Nephron (organoid): ENCODE measurements at regions not wholly inside any gene's neighbourhood (a gene's known extent, or its start where the extent isn't known, plus 50 kb on each side); places are given as distances from the start of the nearest gene placed in this dataset.
A peak's percentile ranks its signal among the peaks of the same experiment; 100 is the strongest.

Experiments
- H3K27ac Mint-ChIP-seq, 3 experiments: 2 replicates each; pipeline ENCODE4 v1.8.0; 2020; ENCODE audit warnings: mixed read lengths in 3 of 3, mild to moderate bottlenecking in 2 of 3, moderate library complexity in 1 of 3
- H3K27me3 Mint-ChIP-seq: 2 replicates; pipeline ENCODE4 v1.8.0; 2021; ENCODE audit warnings: low read depth, mild to moderate bottlenecking, moderate library complexity, mixed read lengths
- H3K36me3 Mint-ChIP-seq: 2 replicates; pipeline ENCODE4 v1.8.0; 2020; ENCODE audit warnings: low read depth, mixed read lengths
- H3K4me1 Mint-ChIP-seq: 2 replicates; pipeline ENCODE4 v1.8.0; 2020; ENCODE audit warnings: mixed read lengths
- H3K4me3 Mint-ChIP-seq, 3 experiments: 2 replicates each; pipeline ENCODE4 v1.8.0; 2020; ENCODE audit warnings: mild to moderate bottlenecking in 3 of 3, mixed read lengths in 3 of 3, moderate library complexity in 2 of 3
- H3K9me3 Mint-ChIP-seq: 2 replicates; pipeline ENCODE4 v1.8.0; 2020; ENCODE audit warnings: mixed read lengths
- TF ChIP-seq, protein P1 (sequence below), 3 experiments: fragments of 200-600 bp; sonication (generic); IDR thresholded peaks; one replicate each; pipeline ENCODE4 v1.5.0; 2021; ENCODE audit warnings: antibody characterized with exemption in 3 of 3; ENCODE audit not compliant: unreplicated experiment in 3 of 3

DNA sequence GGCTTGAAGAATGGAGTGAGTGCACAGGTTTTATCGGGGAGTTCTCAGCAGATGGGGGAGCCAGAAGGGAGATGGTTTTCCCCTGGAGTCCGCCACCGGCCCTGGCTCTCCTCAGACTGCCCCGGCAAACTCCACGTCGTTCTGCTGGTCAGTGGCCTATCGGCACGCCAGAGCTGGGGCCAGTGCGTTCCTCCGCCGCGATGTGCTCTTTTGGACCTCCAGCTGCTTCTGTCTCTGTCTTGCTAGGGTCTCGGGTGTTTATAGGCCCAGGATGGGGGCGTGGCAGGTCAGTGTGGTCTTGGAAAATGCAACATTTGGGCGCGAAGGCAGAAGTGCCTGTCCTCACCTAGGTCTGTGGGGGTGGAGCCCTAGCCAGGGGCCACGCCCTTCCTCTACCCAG, 53.0 kb upstream of the ADTRP start:
- Mint-ChIP-seq H3K4me3 (no peak overlapping the region), H3K27ac (no peak overlapping the region), H3K4me1 (peaks cover 67% of the 10 kb centered on the region), H3K36me3 (no peaks in the 10 kb centered on the region), H3K9me3 (no peaks in the 10 kb centered on the region), H3K27me3 (no peaks in the 10 kb centered on the region)
- TF ChIP-seq, protein P1, sequence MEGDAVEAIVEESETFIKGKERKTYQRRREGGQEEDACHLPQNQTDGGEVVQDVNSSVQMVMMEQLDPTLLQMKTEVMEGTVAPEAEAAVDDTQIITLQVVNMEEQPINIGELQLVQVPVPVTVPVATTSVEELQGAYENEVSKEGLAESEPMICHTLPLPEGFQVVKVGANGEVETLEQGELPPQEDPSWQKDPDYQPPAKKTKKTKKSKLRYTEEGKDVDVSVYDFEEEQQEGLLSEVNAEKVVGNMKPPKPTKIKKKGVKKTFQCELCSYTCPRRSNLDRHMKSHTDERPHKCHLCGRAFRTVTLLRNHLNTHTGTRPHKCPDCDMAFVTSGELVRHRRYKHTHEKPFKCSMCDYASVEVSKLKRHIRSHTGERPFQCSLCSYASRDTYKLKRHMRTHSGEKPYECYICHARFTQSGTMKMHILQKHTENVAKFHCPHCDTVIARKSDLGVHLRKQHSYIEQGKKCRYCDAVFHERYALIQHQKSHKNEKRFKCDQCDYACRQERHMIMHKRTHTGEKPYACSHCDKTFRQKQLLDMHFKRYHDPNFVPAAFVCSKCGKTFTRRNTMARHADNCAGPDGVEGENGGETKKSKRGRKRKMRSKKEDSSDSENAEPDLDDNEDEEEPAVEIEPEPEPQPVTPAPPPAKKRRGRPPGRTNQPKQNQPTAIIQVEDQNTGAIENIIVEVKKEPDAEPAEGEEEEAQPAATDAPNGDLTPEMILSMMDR (IDR thresholded peaks at IDR 0.05; ENCODE audit: unreplicated experiment in 3 of 3): no peak

DNA sequence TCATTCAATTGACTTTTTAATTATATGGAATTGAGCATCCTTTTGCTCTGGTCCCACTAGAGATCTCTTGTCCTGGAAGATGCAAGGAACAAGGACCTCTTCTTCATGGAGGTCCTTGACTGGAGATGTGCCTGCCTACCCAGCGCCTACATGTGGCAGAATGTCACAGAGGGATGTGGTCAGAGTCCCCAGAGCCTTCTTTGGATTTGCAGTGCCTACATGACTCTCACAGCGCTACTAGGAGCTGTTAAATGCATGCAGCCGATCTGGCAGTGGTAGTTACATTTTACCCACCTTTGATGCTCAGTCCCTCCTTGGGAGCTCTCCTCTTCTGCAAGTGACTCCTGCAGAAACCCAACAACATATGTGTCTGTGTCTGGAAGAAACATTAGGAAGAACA, 51.9 kb upstream of the ADTRP start:
- H3K4me3 Mint-ChIP-seq: no peak overlapping the region
- peak overlapping the region in 2 of 3 experiments; percentile 23 to 37 for H3K27ac Mint-ChIP-seq
- TF ChIP-seq, protein P1 (IDR thresholded peaks at IDR 0.05; ENCODE audit: unreplicated experiment in 3 of 3): no peak
- peaks cover 67% of the 10 kb centered on the region for H3K4me1 Mint-ChIP-seq
- no peaks in the 10 kb centered on the region for H3K9me3 Mint-ChIP-seq
- H3K36me3 Mint-ChIP-seq: no peaks in the 10 kb centered on the region
- H3K27me3 Mint-ChIP-seq: no peaks in the 10 kb centered on the region

DNA sequence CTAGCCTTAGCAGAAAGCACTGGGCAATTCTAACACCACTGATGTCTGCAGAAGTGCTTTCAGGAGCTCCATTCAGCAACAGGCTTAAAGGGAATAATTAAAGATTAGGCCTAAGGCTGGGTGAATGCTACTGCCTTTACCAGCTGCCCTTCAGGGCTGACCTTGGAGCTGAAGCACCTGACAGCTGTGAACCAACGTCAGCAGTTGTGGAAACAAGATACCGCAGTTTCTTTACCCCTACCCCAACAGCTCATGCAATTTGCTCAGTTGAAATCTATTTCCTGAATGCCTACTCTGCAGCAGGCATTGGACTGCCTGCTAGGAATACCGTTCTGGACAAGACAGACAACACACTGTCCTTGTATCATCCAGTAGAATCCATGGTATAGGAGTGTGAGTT, 51.5 kb upstream of the ADTRP start:
- TF ChIP-seq, protein P1 (IDR thresholded peaks at IDR 0.05; ENCODE audit: unreplicated experiment in 3 of 3): no peak
- no peaks in the 10 kb centered on the region for H3K9me3 Mint-ChIP-seq
- no peak overlapping the region for H3K4me3 Mint-ChIP-seq
- H3K27me3 Mint-ChIP-seq: no peaks in the 10 kb centered on the region
- peak overlapping the region in 1 of 3 experiments; percentile 23 for H3K27ac Mint-ChIP-seq
- no peaks in the 10 kb centered on the region for H3K36me3 Mint-ChIP-seq
- peaks cover 64% of the 10 kb centered on the region for H3K4me1 Mint-ChIP-seq

DNA sequence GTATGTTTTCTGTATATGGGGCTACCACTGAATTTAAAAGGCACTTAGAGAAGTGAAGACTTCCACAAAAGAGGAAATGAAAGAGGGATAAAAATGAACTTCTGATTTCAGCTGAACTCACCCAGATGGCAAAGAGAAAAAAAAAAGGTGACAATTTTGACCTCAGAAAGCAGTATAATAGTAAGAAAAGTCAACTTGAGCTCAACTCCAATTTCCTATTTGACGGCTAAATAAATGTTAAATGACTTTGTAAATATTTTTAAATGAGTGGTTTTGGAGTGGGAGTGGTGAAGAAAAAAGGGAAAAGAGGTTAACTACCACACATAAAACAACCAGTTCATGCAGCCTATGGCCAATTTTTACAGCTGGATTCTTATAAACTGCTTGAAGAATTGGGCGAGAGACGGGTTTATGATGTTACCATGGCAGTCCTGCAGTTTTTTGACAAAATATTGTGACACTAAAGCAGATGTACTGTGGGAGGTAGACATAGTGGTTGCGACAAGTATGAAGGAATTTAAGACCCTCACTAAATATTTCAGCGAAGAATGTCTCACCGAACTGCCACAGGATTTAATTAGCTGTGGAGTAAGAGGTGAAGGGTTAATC, 49.8 kb upstream of the ADTRP start:
- Mint-ChIP-seq H3K4me1 (peaks cover 46% of the 10 kb centered on the region), H3K36me3 (no peaks in the 10 kb centered on the region), H3K9me3 (no peaks in the 10 kb centered on the region), H3K27ac (peak overlapping the region in 2 of 3 experiments; percentile 27 to 36), H3K4me3 (no peak overlapping the region), H3K27me3 (no peaks in the 10 kb centered on the region)
- TF ChIP-seq, protein P1 (IDR thresholded peaks at IDR 0.05; ENCODE audit: unreplicated experiment in 3 of 3): no peak
